HG02610 (cell line): ENCODE measurements at regions not wholly inside any gene's neighbourhood (a gene's known extent, or its start where the extent isn't known, plus 50 kb on each side); places are given as distances from the start of the nearest gene placed in this dataset.

ENCODE experiments used
- ATAC-seq: cut with Tn5 transposase; IDR thresholded peaks from one replicate; pipeline ENCODE4 v1.9.1; 2021; ENCODE audit warnings: mild to moderate bottlenecking, moderate library complexity; ENCODE audit not compliant: unreplicated experiment

DNA sequence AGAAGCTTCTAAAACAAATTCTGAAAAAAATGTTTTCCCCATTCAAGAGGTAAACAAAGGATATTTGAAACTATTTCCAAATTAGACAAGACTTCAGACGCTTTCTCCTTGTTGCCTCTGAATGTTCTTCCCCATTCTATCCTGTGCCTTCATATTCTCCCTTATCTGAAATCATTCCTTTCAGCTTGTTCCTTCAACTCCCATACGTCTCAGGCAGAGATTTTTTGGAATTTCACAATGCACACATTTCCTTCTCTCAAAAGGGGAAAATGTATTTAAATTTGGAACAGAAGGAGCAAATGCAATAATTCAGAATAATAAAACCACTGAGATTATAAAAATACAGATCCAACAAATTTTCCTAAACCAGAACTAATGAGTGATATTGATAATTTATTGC is 198.7 kb upstream of the IVNS1ABP start:
- no peak for ATAC-seq

DNA sequence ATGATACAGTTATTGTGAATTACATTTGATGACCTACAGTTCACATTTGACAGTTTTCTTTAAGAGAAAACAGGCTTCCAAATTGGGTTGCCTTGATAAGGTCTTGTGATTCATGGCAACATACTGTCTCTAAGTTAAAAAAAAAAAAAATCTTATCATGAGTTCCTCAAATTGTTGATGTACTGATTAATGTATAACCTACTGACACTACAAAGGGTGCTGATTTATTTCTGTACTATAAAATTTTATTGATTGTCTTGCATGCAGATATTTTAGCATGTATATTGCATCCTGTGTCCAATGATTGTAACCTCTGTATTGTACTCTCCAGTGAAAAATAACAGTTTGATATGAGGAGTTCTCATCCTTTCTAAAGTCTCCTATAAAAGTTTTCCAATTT is 197.3 kb upstream of the IVNS1ABP start:
- no peak for ATAC-seq

GRCh38 chr1:185512442-185512841 is 195.4 kb upstream of the IVNS1ABP start:
- ATAC-seq: no peak

- ATAC-seq: no peak
Observed at GRCh38 chr1:185501099-185501498, 184.1 kb upstream of the IVNS1ABP start.

DNA sequence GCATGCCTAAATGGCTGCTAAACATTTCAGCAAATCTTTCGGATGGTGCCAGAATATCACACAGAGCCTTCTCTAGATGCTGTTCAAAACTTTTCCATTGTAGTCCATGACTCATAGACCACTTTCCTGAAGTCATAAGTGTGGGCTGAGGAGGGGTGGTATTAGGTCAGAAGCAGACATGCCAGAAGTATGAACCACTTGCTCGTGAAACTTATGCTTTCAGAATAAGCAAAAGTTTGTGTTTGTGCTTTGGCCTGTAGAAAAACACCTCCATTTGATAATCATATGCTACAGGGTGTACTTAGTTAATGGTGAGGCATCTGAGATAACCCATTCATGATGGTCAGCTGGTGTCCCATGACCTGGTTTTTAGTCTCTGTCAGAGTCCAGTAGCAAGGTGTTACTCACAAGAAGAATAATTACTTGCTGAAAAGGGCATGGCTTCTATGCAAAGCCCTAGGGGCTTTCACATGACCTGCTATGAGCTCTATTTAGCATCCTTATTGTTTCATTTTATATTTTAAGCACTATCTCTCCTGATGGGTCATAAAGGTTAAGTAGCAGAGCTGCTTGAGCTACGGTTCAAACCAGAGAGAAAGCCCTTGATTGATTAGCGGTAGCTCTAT is 183.1 kb upstream of the IVNS1ABP start:
- ATAC-seq: no peak

DNA sequence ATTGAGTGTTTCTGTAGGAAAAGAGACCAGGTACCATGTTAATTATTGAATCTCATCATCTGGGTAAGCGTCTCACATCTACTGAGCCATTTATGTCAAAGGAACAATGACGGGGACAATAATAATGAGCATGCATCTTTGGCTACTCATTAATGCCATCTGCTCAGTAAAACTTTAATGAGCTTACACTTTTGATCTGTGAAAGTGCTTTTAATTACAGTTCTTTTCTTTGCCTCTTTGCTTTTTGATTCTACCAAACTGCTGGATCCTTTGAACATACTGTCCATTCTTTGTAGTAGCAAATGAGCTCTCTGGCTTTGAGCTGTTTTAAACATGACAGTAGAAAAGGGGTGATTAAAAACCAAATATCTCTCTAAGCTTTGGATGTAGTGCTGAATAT is 181.2 kb upstream of the IVNS1ABP start:
- ATAC-seq: no peak

GRCh38 chr1:185497177-185497576 is 180.1 kb upstream of the IVNS1ABP start:
- no peak for ATAC-seq

GRCh38 chr1:185495898-185496297 is 178.9 kb upstream of the IVNS1ABP start:
- peak; percentile 56 for ATAC-seq

GRCh38 chr1:185495007-185495406 is 178.0 kb upstream of the IVNS1ABP start:
- no peak for ATAC-seq

DNA sequence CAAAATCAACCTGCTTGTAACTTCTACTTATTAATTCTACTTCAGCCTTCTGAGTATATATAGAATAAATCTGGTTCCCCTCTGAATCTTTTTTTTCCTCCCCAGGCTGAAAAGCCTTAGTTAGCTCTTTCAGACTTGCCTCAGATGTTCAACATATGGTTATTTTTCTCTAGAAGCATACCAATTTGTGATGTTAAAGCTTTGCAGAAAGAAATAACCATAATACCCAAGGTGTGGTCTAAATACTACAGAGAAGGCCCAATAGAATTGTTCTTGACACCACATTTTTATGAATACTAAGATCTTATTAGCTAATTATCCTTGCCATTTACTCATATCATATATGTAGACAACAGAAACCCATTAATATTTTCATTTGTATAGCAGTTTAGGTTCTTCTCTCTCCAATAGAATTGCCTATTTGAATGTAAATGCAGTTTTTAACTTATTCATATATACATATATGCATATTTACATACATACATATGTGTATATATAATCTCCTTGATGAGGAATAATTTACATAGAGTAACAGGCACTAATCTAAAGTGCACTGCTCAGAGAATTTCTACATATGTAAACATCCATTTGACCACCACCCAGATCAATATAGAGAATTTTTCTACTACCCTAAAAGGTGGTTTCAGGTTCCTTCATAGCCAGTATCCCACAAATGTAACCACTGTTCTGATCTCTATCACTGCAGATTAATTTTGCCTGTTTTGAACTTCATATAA is 175.2 kb upstream of the IVNS1ABP start:
- ATAC-seq: no peak

GRCh38 chr1:185491604-185492003 is 174.6 kb upstream of the IVNS1ABP start:
- ATAC-seq: no peak

DNA sequence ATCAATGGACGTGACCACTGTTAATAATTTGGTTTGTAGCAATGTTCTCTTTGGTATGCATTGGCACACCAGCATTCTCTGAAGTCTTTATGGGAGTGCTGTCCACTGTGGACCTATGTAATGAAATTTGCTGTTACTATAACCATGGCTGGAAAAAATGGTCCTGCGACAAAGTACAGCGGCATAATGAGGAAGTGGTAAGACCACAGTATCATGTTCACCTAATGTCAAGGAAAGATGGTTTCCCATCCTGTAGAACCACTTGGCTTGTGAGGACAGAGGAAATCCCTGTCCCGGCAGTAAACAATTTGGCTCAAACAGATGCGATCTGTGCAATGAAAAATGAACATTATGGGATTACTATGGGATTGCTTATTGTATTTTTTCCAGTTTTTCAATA is 173.9 kb upstream of the IVNS1ABP start:
- ATAC-seq: no peak

- no peak for ATAC-seq
Observed at GRCh38 chr1:185489406-185489805, 172.4 kb upstream of the IVNS1ABP start.

DNA sequence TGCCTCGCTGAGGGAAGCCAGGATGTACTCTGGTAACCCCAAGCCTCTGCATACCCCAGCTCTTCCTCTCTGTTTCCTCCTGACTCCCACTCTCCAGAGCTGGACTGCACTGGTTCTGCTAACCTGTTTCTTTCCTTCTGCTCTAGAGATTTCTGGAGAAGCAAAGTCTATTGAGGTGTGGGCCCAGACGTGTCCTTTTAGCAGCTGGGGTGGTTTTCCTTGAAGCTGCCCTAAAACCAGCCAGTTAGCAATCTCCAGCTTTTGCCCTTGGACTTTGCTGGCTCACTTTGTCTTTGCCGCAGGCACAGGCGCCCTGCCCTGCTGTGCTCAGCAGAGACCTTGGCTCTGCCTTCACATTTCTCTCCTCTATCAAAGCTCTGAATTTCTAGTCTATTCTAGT is 171.8 kb upstream of the IVNS1ABP start:
- no peak for ATAC-seq

GRCh38 chr1:185487936-185488335 is 170.9 kb upstream of the IVNS1ABP start:
- no peak for ATAC-seq

GRCh38 chr1:185487026-185487425 is 170.0 kb upstream of the IVNS1ABP start:
- ATAC-seq: no peak

GRCh38 chr1:185486346-185486745 is 169.3 kb upstream of the IVNS1ABP start:
- no peak for ATAC-seq

- ATAC-seq: no peak
Observed at GRCh38 chr1:185483664-185484450, 166.8 kb upstream of the IVNS1ABP start.

DNA sequence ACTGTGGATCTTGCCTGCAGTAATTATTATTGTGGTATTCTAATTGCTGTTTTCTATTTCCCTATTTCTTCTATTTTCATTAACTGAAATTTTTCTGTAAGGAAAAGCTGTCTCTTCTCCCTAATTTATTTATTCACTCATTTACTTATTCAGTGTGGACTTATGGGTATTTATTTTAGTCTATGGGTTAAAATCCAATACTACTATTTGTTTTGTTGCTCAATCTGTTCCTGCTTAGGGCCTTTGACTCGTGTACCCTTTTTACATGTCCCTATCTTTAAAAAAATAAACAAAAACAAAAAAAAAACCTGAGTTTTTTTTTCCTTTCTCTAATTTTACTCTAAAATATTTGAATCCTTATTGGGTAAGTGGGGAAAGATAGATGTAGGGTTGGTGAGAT is 166.2 kb upstream of the IVNS1ABP start:
- ATAC-seq: no peak

DNA sequence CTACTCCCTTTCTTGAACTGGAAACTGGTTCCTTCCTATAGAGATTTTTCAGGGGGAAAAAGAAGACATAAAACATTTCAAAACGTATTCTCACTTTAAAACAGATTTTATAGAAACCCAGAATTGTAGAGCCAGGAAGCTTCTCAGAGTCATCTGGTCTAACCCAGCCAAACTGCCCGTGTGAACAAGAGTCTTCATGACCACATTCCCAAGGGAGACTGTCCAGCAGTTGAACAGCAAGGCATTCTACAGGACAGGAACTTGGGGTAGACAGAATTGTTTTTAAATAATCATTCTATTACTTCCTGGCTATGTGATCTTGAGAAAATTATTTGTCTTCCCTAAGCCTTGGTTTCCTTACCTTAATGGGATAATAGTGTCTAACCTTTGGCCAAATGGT is 163.5 kb upstream of the IVNS1ABP start:
- ATAC-seq: no peak

GRCh38 chr1:185479796-185480195 is 162.8 kb upstream of the IVNS1ABP start:
- ATAC-seq: no peak

DNA sequence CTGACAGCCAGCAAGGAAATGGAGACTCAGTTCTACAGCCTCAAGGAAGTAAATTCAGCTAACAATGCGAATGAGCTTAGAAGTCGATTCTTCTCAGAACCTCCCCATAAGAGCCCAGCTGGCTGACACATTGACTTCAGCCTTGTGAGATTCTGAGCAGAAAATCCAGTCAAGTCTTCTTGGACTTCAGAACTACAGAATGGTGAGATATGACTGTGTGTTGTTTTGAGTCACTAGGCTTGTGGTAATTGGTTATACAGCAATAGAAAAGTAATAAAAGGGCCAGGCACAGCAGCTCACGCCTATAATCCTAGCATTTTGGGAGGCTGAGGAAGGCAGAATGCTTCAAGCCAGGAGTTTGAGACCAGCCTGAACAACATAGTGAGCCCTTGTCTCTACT is 161.8 kb upstream of the IVNS1ABP start:
- ATAC-seq: no peak
